Upper lobe of left lung (tissue), 6 donors: ENCODE measurements at regions not wholly inside any gene's neighbourhood (a gene's known extent, or its start where the extent isn't known, plus 50 kb on each side); places are given as distances from the start of the nearest gene placed in this dataset.

Experiments
- ATAC-seq, 2 donors: fragments of 200-7000 bp; cut with Tn5 transposase; one replicate each; pipeline ENCODE4 v1.9.1; 2022; ENCODE audit warnings: mild to moderate bottlenecking in 2 of 2, moderate library complexity in 2 of 2; ENCODE audit not compliant: low FRiP score in 2 of 2
- DNase-seq, 2 donors: peaks; one replicate each; pipeline ENCODE4 v3.0.0-alpha.2; 2019 to 2020
- H3K27ac ChIP-seq, 4 donors: fragments of 200-600 bp; sonication (generic); one replicate each; pipeline ENCODE4 v1.5.1; 2016 to 2019
- H3K27me3 ChIP-seq, 4 donors: fragments of 200-600 bp; sonication (generic); one replicate each; pipeline ENCODE4 v1.5.1; 2017 to 2019
- H3K36me3 ChIP-seq, 4 donors: fragments of 200-600 bp; sonication (generic); one replicate each; pipeline ENCODE4 v1.5.1; 2016 to 2019
- H3K4me1 ChIP-seq, 4 donors: fragments of 200-600 bp; sonication (generic); one replicate each; pipeline ENCODE4 v1.5.1; 2018 to 2019
- H3K4me3 ChIP-seq, 4 donors: fragments of 200-600 bp; sonication (generic); one replicate each; pipeline ENCODE4 v1.5.1; 2017 to 2019; ENCODE audit warnings: mild to moderate bottlenecking in 2 of 4, moderate library complexity in 1 of 4
- H3K9me3 ChIP-seq, 4 donors: fragments of 200-600 bp; sonication (generic); one replicate each; pipeline ENCODE4 v1.5.1; 2018 to 2019
- EP300 ChIP-seq, 4 donors: sonication (generic); formaldehyde crosslinking; IDR thresholded peaks; one replicate each; pipeline ENCODE4 v1.5.1; 2017; ENCODE audit warnings: antibody characterized with exemption in 4 of 4, control low read depth in 2 of 4
- POLR2A ChIP-seq, 4 donors: fragments of 450-650 bp; IDR thresholded peaks; one replicate each; pipeline ENCODE4 v1.5.1; 2016 to 2017; ENCODE audit warnings: antibody characterized with exemption in 4 of 4, mild to moderate bottlenecking in 2 of 4
- POLR2AphosphoS5 ChIP-seq, 2 donors: sonication (generic); formaldehyde crosslinking; IDR thresholded peaks; one replicate each; pipeline ENCODE4 v1.5.1; 2017; ENCODE audit warnings: antibody characterized with exemption in 2 of 2
- WGBS, 2 donors: methylation state at CpG; one replicate each; pipeline ENCODE4 v1.1.5; 2017 to 2018; 5-methylcytosine and 5-hydroxymethylcytosine counted together
- TF ChIP-seq, protein P1 (sequence below), 6 experiments: fragments of 450-650 bp in 4 of 6; fragments of 200-600 bp in 2 of 6; sonication (generic) in 2 of 6; IDR thresholded peaks; one replicate each; pipeline ENCODE4 v1.5.1; 2016 to 2019; ENCODE audit warnings: antibody characterized with exemption in 6 of 6
- donor health status: DM: no; HTN: no; CAD: no; lungs with moderate emphysema.
- donor health status: DM: no; HTN: yes; CAD: no; lungs with severe emphysema.

DNA sequence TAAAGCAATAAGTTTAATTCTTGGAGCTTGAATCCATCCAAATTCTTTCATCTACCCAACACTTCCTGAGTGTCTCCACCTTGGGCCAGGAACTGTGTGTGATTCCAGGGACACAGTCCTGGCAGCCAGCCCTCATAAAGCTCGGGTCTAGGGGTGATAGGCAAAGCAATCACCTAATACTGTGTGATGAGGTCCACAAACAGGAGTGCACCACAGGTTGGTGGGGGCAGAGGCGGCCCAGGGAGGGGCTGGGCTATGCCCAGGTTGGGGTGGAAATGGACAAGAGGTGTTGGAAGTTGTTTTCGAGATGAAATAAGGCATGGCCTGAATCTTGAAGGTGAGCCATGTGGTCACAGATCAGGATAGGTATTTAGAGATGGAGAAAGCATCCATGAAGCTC lies 133.9 kb upstream of the PTCH1 start:
- no peaks in the 10 kb centered on the region for H3K36me3 ChIP-seq
- H3K27ac ChIP-seq: no peak overlapping the region
- no peaks in the 10 kb centered on the region for H3K27me3 ChIP-seq
- DNase-seq (no peak), ATAC-seq (no peak)
- no peaks in the 10 kb centered on the region for H3K9me3 ChIP-seq
- WGBS, 2 donors: 71 to 80% methylated on average over 3 of the region's 3 CpGs
- H3K4me1 ChIP-seq: no peaks in the 10 kb centered on the region
- TF ChIP-seq POLR2AphosphoS5 (IDR thresholded peaks at IDR 0.05) (no peak), POLR2A (IDR thresholded peaks at IDR 0.05) (no peak)
- TF ChIP-seq, protein P1, sequence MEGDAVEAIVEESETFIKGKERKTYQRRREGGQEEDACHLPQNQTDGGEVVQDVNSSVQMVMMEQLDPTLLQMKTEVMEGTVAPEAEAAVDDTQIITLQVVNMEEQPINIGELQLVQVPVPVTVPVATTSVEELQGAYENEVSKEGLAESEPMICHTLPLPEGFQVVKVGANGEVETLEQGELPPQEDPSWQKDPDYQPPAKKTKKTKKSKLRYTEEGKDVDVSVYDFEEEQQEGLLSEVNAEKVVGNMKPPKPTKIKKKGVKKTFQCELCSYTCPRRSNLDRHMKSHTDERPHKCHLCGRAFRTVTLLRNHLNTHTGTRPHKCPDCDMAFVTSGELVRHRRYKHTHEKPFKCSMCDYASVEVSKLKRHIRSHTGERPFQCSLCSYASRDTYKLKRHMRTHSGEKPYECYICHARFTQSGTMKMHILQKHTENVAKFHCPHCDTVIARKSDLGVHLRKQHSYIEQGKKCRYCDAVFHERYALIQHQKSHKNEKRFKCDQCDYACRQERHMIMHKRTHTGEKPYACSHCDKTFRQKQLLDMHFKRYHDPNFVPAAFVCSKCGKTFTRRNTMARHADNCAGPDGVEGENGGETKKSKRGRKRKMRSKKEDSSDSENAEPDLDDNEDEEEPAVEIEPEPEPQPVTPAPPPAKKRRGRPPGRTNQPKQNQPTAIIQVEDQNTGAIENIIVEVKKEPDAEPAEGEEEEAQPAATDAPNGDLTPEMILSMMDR (IDR thresholded peaks at IDR 0.05): no peak
- no peak overlapping the region for H3K4me3 ChIP-seq

DNA sequence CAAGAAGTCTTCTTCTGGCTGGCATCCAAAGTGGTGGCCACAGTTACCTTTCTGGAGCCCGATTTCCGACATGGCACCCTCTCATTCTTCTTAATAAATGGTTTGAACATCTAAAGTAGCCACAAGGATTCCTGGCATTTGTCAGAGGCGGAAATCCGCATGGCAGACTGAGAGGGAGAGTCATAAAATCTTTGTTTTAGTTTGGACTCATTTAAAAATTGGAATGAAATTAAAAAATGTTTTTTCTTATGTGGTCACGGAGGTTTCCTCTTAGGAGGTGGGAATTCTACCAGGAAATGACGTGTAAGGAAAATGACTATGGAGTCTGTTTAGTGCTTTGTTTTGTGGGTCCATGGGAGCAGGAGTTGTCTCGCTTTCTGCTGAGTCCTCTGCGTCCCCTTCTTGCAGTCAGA lies 133.0 kb upstream of the PTCH1 start:
- Histone ChIP-seq H3K27me3 (no peaks in the 10 kb centered on the region), H3K27ac (no peak overlapping the region), H3K4me1 (no peaks in the 10 kb centered on the region), H3K36me3 (no peaks in the 10 kb centered on the region), H3K4me3 (no peak overlapping the region), H3K9me3 (no peaks in the 10 kb centered on the region)
- DNase-seq: no peak
- ATAC-seq: no peak
- no peak for TF ChIP-seq EP300 (IDR thresholded peaks at IDR 0.05)
- TF ChIP-seq POLR2A (IDR thresholded peaks at IDR 0.05): no peak
- TF ChIP-seq, protein P1 (IDR thresholded peaks at IDR 0.05): no peak
- TF ChIP-seq POLR2AphosphoS5 (IDR thresholded peaks at IDR 0.05): no peak
- 74% methylated on average over 8 of the region's 8 CpGs for WGBS, 2 donors

DNA sequence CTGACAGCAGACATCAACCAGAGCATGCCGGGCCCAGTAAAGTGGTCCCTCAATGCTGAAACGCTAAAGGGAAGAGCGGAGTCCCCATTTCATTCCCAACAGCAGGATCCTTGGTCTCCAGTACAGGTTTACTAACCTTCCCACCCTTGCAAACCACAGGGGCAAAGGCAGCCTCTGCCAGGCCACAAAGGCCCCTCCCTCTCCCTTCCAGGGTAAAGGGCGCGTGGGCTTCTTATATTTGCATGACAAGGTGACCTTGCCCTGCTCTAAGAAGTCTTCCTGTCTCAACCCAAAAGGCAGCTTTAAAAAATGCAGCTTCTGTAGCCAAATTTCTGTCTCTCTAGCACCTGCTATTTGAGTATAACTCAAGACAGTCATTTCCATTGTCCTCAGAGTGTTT lies 131.5 kb upstream of the PTCH1 start:
- 96% methylated on average over 3 to 5 of the region's 5 CpGs for WGBS, 2 donors
- Histone ChIP-seq H3K9me3 (no peaks in the 10 kb centered on the region), H3K4me3 (no peak overlapping the region), H3K36me3 (no peaks in the 10 kb centered on the region), H3K27me3 (no peaks in the 10 kb centered on the region), H3K27ac (no peak overlapping the region), H3K4me1 (no peaks in the 10 kb centered on the region)
- ATAC-seq (no peak), DNase-seq (no peak)
- TF ChIP-seq, protein P1 (IDR thresholded peaks at IDR 0.05): no peak
- TF ChIP-seq EP300 (IDR thresholded peaks at IDR 0.05): no peak
- TF ChIP-seq POLR2AphosphoS5 (IDR thresholded peaks at IDR 0.05): no peak

DNA sequence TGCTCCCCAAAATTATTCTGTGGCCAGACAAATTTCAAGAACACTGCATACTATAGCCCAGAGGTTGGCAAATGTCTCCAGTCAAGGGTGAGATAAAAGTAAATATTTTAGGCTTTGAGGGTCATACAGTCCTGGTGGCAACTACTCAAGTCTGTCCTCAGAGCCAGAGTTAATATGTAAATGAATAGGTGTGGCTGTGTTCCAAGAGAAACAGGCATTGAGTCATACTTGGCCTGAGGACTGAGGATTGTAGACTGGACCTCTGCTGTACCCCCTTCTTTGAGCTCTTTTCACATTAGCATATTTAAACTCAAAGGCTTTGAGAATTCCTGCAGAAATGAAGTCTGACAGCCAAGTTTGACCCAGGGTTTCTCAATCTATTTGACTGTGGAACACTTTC lies 129.2 kb upstream of the PTCH1 start:
- TF ChIP-seq POLR2AphosphoS5 (IDR thresholded peaks at IDR 0.05): no peak
- TF ChIP-seq EP300 (IDR thresholded peaks at IDR 0.05): no peak
- no peak for TF ChIP-seq POLR2A (IDR thresholded peaks at IDR 0.05)
- TF ChIP-seq, protein P1 (IDR thresholded peaks at IDR 0.05): no peak
- peak in 1 of 2 donors; percentile 74 for ATAC-seq
- peak in 1 of 2 donors; percentile 33 for DNase-seq

DNA sequence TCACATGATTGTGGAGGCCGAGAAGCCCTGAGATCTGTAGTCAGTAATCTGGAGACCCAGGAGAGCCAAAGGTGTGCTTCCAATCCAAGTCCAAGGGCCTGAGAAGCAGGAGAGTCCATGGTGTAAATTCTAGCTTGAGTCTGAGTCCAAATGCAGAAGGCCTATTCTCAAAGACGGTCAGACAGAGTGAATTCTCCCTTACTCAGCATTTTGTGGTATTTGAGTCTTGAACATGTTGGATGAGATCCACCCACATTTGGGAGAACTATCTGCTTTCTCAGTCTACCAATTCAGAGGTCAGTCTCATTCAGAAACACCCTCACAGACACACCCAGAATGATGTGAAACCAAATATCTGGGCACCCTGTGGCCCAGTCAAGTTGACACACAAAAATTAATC lies 128.8 kb upstream of the PTCH1 start:
- WGBS, 2 donors: 72 to 83% methylated on average over 2 of the region's 2 CpGs

More for the DNA sequence above, 129.2 kb upstream of the PTCH1 start:
- H3K4me1 ChIP-seq: no peaks in the 10 kb centered on the region
- no peak overlapping the region for H3K27ac ChIP-seq
- H3K27me3 ChIP-seq: no peaks in the 10 kb centered on the region
- no peak overlapping the region for H3K4me3 ChIP-seq
- H3K9me3 ChIP-seq: no peaks in the 10 kb centered on the region
- no peaks in the 10 kb centered on the region for H3K36me3 ChIP-seq

More for the DNA sequence above, 128.8 kb upstream of the PTCH1 start:
- Histone ChIP-seq H3K4me1 (no peaks in the 10 kb centered on the region), H3K27me3 (no peaks in the 10 kb centered on the region), H3K36me3 (no peaks in the 10 kb centered on the region), H3K4me3 (no peak overlapping the region), H3K9me3 (no peaks in the 10 kb centered on the region), H3K27ac (no peak overlapping the region)
- DNase-seq: no peak
- ATAC-seq: no peak
- no peak for TF ChIP-seq POLR2AphosphoS5 (IDR thresholded peaks at IDR 0.05)
- no peak for TF ChIP-seq POLR2A (IDR thresholded peaks at IDR 0.05)
